Ishikawa (cell line): ENCODE measurements at regions not wholly inside any gene's neighbourhood (a gene's known extent, or its start where the extent isn't known, plus 50 kb on each side); places are given as distances from the start of the nearest gene placed in this dataset.

ENCODE experiments used
- CEBPB ChIP-seq: IDR thresholded peaks from 2 replicates; pipeline ENCODE4 v1.6.1; 2012
- CREB1 ChIP-seq: IDR thresholded peaks from 2 replicates; pipeline ENCODE4 v1.6.1; 2012; ENCODE audit warnings: low read depth
- EGR1 ChIP-seq: IDR thresholded peaks from 2 replicates; pipeline ENCODE4 v1.6.1; 2012
- EP300 ChIP-seq: IDR thresholded peaks from 2 replicates; pipeline ENCODE4 v1.6.1; 2012; ENCODE audit warnings: borderline replicate concordance
- FOXM1 ChIP-seq: IDR thresholded peaks from 2 replicates; pipeline ENCODE4 v1.6.1; 2012; ENCODE audit warnings: low read depth, borderline replicate concordance
- NFIC ChIP-seq: IDR thresholded peaks from 2 replicates; pipeline ENCODE4 v1.6.1; 2012
- RAD21 ChIP-seq: IDR thresholded peaks from 2 replicates; pipeline ENCODE4 v1.6.1; 2012; ENCODE audit warnings: low read depth
- TAF1 ChIP-seq: IDR thresholded peaks from 2 replicates; pipeline ENCODE4 v1.6.1; 2012; ENCODE audit warnings: low read depth, mild to moderate bottlenecking
- TCF12 ChIP-seq: IDR thresholded peaks from 2 replicates; pipeline ENCODE4 v1.6.1; 2012; ENCODE audit warnings: low read depth
- TEAD4 ChIP-seq: IDR thresholded peaks from 2 replicates; pipeline ENCODE4 v1.6.1; 2012
- YY1 ChIP-seq: IDR thresholded peaks from 2 replicates; pipeline ENCODE4 v1.6.1; 2012; ENCODE audit warnings: low read depth
- ZBTB7A ChIP-seq: IDR thresholded peaks from 2 replicates; pipeline ENCODE4 v1.6.1; 2012; ENCODE audit warnings: low read depth
- TF ChIP-seq, protein P1 (sequence below): IDR thresholded peaks from 2 replicates; pipeline ENCODE4 v1.6.1; 2012; ENCODE audit warnings: low read depth, mild to moderate bottlenecking
- TF ChIP-seq, protein P2 (sequence below): IDR thresholded peaks from 2 replicates; pipeline ENCODE4 v1.6.1; 2012
- TF ChIP-seq, protein P3 (sequence below): IDR thresholded peaks from 2 replicates; pipeline ENCODE4 v1.6.1; 2012

- TF ChIP-seq FOXM1 = no peak
Measured at GRCh38 chr6:126914801-126915200, 203.7 kb upstream of the RSPO3 start.

- TF ChIP-seq, protein P1, sequence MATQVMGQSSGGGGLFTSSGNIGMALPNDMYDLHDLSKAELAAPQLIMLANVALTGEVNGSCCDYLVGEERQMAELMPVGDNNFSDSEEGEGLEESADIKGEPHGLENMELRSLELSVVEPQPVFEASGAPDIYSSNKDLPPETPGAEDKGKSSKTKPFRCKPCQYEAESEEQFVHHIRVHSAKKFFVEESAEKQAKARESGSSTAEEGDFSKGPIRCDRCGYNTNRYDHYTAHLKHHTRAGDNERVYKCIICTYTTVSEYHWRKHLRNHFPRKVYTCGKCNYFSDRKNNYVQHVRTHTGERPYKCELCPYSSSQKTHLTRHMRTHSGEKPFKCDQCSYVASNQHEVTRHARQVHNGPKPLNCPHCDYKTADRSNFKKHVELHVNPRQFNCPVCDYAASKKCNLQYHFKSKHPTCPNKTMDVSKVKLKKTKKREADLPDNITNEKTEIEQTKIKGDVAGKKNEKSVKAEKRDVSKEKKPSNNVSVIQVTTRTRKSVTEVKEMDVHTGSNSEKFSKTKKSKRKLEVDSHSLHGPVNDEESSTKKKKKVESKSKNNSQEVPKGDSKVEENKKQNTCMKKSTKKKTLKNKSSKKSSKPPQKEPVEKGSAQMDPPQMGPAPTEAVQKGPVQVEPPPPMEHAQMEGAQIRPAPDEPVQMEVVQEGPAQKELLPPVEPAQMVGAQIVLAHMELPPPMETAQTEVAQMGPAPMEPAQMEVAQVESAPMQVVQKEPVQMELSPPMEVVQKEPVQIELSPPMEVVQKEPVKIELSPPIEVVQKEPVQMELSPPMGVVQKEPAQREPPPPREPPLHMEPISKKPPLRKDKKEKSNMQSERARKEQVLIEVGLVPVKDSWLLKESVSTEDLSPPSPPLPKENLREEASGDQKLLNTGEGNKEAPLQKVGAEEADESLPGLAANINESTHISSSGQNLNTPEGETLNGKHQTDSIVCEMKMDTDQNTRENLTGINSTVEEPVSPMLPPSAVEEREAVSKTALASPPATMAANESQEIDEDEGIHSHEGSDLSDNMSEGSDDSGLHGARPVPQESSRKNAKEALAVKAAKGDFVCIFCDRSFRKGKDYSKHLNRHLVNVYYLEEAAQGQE = no peak
- TF ChIP-seq, protein P2, sequence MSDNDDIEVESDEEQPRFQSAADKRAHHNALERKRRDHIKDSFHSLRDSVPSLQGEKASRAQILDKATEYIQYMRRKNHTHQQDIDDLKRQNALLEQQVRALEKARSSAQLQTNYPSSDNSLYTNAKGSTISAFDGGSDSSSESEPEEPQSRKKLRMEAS = no peak
- no peak for TF ChIP-seq YY1
Measured at GRCh38 chr6:126919947-126920346, 198.5 kb upstream of the RSPO3 start.

DNA sequence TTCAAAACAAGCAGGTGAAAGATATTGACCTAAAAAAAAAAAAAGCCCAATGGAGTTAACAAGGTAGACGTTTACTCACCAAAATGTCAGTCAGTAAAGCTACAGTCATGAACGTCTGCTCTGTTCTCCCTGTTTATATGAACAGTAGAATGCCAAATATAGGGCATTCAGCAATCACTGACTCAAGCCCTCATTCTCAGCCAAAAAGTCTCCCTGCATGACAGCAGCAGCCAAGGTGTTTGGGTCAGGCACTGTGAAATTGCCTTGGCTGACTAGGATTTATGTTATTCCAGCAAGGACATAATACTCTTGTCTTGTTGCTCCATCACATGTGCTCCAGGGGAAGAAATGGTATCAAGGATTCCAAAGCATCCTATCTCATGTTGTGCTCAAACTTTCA is 194.7 kb upstream of the RSPO3 start:
- TF ChIP-seq CREB1 = no peak
- no peak for TF ChIP-seq RAD21
- TF ChIP-seq EP300 = no peak
- TF ChIP-seq CEBPB = no peak
- TF ChIP-seq, protein P1 = no peak
- TF ChIP-seq YY1 = no peak
- no peak for TF ChIP-seq FOXM1
- TF ChIP-seq, protein P3, sequence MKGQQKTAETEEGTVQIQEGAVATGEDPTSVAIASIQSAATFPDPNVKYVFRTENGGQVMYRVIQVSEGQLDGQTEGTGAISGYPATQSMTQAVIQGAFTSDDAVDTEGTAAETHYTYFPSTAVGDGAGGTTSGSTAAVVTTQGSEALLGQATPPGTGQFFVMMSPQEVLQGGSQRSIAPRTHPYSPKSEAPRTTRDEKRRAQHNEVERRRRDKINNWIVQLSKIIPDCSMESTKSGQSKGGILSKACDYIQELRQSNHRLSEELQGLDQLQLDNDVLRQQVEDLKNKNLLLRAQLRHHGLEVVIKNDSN = no peak
- no peak for TF ChIP-seq NFIC
- TF ChIP-seq EGR1 = no peak
- TF ChIP-seq ZBTB7A = no peak
- TF ChIP-seq TAF1 = no peak
- TF ChIP-seq TEAD4 = no peak
- no peak for TF ChIP-seq TCF12
- TF ChIP-seq, protein P2 = no peak

- TF ChIP-seq TCF12 = no peak
- TF ChIP-seq, protein P2 = no peak
Measured at GRCh38 chr6:126926926-126927325, 191.5 kb upstream of the RSPO3 start.

- TF ChIP-seq, protein P1 = no peak
- TF ChIP-seq EGR1 (no peak), RAD21 (no peak), CEBPB (no peak)
- TF ChIP-seq, protein P3 = no peak
Measured at GRCh38 chr6:126927841-126928240, 190.6 kb upstream of the RSPO3 start.

- TF ChIP-seq, protein P2 = no peak
- TF ChIP-seq ZBTB7A = no peak
- TF ChIP-seq NFIC = no peak
- TF ChIP-seq, protein P1 = no peak
- TF ChIP-seq RAD21 = no peak
- no peak for TF ChIP-seq EP300
- no peak for TF ChIP-seq YY1
- TF ChIP-seq TCF12 = no peak
- no peak for TF ChIP-seq TEAD4
- no peak for TF ChIP-seq CREB1
- no peak for TF ChIP-seq EGR1
- TF ChIP-seq CEBPB = no peak
- no peak for TF ChIP-seq TAF1
- no peak for TF ChIP-seq FOXM1
- TF ChIP-seq, protein P3 = no peak
Measured at GRCh38 chr6:126937426-126937825, 181.0 kb upstream of the RSPO3 start.
